ENCODE measurements at regions not wholly inside any gene's neighbourhood (a gene's known extent, or its start where the extent isn't known, plus 50 kb on each side); places are given as distances from the start of the nearest gene placed in this dataset.

DNA sequence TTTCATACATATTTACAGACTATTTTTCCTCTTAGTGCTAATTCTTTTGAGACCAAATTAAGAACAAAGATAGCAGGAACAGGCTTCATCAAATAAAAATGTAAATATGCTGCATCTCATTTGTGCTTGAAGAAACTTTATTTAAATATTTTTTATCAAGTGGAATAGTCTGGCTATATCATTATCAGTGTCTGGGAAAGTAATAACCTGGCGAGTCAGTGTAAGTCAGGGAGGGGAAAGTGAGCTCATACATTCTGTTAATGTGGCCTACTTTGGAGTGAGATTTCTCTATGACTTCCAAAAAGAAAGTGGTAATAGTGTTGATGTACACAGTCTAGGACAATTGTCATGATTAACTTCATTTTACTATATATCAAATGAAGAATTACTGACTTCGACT is 1045.1 kb downstream of the ADGRL2 start:
- FAIRE-seq = no peak
- DNase-seq (ENCODE audit: low spot score) = no peak

DNA sequence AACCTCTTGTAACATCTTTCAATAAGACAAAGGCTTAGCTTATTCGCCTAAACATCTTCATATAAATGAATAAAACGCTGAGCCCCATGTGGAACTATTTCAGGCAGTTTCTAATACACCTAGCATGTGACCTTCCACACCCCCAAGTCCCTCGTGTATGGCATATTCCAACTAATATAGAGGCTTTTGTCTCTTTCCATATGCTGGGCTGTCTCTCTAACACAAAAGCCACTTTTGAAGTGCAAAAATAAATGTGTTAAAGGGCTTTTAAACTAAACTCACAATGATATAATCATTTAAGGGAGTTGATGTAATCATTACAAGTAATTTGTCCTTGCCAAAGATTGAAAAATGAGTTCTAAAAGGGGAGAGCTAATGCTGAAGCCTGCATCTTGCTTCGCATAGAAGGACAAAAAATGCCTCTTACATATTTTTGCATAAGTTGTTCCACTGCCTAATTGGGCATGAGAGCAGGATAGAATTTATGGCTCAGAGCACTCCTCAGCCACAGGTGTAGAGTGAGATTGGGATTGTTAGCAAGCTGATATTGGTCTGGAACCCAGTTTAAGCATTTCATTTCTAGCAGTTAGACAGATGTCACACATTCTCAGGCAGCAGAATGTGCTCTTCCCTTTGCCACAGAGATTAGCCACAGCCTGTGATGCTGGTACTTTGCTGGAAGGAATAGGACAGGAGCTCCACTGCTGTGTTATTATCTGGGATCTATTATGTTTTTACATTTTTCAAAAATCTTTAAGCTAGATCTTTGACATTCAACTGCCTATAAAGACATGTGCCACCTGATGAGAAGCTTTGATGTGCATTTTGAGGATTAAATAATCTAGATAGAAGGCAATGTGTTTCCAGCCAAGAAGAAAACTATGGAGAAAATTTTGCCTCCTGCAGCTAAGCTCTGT is 1044.4 kb downstream of the ADGRL2 start:
- FAIRE-seq (no peak), DNase-seq (ENCODE audit: low spot score) (no peak)

DNA sequence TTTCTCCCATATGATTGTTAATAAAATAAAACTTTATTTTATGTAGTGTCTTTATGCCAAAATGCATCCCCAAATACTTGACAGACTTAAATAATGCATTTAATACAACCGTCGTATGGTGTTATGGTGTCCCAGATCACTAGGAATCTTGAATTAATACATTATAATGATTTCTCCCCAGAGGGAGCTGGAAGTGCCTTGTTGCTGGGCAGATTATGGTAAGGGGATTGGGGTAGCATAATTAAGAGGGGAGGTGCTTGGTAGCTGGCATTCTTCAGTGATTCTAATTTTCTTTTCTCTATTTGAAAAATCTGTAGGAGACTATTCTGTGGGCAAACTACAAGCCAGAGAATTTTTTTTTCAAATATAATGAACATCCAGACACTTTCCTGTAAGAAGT is 1043.7 kb downstream of the ADGRL2 start:
- no peak for DNase-seq (ENCODE audit: low spot score)
- no peak for FAIRE-seq

DNA sequence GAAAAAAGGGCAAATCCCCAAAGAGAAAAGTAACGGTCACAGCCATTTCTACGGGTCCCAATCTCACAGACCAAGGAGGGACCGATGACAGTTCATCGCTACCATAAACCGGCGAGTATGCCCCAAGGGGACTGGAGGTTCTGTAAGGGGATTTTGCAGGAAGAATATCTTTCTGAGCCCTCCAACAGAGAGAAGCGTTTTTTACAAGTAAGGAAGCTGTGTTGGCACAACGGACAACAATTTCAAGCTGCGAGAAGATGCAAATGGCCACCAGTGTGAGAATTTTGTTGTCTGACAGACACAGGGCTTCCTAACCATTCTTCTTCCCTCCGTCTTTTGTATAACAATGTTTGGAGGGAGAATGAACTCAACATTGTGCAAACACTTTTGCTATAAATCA is 1043.1 kb downstream of the ADGRL2 start:
- no peak for FAIRE-seq
- DNase-seq (ENCODE audit: low spot score) = no peak

DNA sequence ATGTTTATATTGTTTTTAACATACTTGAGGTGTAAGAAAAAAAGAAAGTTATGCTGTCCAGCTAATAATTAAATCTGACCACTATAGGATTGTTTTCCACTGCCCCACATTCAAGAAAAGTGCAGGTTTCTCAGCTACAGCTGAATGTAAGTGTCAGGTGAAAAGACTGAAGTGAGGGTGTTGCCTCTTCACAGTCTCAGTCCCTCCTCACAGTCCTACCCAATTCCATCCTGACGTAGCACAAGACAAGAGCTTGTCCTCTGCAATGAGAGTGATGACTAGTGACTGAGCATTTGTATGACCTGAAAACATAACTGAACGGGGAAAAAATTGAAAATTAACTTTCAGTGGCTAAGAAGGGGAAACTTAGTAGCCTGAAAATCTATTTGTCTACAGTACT is 1039.5 kb downstream of the ADGRL2 start:
- FAIRE-seq (no peak), DNase-seq (ENCODE audit: low spot score) (no peak)

DNA sequence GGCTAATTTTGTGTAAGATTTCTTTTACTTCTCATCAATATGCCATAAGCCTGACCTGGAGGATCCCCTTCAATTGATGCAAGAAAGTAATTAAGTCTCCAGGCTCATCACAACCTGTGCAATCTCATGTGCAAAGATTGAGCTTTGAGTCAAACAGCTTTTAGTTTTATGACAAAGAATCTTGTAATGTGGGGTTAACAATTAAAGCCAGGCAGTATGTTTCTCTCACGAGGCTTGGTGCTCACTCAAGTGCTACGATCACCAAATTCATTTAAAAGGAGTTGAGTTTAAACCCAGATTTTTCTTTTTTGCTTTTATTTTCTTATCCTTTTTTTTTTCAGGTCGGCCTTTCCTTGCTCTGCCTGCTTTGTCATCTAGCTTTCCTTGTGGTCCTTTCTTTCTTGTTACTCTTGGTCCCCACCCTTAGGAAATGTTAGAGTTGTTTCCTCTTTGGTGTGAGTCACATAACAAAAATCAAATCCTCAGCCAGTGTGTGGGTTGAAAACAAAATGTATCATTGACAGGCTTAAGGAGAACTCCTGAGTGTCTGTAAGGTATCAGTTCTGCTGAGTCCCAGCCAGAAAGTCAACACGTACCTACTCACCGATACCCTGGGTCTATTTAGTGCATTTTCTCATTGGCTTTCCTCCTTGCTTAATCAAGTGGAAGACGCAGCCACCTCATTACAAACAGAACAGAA is 1037.2 kb downstream of the ADGRL2 start:
- no peak for DNase-seq (ENCODE audit: low spot score)
- no peak for FAIRE-seq

DNA sequence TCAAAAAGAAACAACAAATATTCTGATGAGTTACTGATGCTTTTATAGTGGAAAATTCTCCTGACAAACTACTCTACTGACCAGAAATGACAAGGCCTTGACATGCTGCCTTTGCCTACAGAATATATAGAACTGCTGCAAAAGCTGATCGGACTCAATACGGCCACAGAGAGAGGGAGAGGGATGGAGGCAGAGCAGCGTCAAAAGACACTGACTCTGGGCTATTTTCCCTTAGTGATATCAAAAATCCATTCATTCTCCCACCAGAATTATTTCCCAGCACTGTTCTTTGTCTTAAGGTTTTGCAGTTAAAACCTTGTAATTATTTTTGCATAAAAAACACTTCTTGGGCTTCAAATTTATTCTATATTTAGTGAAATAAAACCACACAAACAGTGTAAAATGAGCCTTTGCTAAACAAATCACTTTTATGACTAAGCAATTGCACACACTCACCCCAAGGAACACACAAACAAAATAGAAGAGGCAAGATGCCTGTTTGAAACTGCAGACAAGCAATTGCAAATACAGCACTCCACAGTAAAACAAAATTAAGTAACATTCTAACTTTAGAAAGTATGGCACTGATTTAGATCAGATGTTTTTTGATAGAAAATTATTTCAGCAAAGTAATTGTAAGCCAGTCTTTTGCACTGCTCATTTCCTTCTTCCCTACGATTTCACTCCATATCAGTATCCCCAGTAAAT is 1036.4 kb downstream of the ADGRL2 start:
- DNase-seq (ENCODE audit: low spot score) (no peak), FAIRE-seq (no peak)

DNA sequence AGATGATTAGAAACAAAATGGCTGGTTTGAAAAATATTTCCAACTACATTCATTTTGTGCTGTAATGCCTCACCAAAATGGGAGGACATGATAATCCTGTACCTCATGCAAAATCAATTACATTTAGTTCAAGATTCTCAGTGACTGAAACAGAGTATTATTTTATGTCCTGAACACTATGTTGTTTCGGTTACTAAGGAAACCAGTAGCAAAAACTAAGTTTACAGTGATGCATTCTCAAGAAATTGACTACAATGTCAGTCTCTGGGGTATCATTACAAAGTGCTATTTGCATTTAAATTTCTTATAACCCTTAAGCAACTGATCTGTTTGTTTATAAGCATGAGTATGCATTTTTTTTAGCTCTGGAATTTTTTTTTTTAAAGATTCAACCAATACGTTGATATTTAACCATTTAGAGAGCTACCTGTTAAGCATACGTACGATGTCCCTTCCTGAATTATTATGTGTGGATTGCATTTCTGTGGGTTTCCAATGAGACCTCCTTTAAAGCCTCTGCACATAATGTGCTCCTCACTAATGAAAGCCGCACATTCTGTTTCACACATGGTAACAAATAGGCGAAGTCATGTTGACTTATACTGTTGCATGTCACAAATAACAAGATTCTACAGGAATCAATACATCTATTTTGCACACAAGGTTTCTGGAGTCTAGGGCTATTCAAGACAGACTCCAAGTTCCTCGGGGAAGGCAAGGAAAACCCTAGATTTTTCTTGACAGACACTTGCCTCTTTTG is 1035.7 kb downstream of the ADGRL2 start:
- no peak for DNase-seq (ENCODE audit: low spot score)
- FAIRE-seq = no peak

DNA sequence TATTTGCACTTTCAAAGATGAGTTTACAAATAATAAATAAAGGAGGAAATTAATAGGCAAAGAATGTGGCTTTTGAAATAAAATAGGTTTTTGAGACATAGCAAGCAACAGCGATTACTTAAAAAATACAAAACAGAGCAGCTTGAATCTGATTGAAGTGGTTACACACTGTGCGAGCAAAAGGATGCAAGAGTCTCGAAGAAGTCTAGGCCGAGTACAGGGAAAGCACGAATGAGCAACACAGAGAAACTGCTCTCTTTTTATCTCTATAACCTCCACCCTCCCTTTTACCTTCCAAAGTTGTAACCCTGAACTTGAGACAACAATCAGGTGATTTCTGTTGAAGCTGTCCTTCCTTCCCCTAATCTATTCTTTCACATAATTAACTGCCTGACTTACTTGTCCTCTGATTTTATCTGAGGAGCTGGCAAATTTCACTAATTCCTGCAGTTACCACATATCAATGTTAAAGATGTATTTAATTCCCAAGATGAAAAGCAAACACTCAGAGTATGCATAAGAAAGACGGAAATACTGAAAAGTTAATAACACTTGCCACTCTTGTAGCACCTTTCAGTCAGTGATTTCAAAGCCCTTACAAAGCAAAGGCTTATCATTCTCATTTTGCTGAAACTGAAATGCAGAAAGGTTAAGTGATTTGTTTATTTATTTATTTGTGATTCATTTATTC is 1030.1 kb downstream of the ADGRL2 start:
- DNase-seq (ENCODE audit: low spot score) (no peak), FAIRE-seq (no peak)

DNA sequence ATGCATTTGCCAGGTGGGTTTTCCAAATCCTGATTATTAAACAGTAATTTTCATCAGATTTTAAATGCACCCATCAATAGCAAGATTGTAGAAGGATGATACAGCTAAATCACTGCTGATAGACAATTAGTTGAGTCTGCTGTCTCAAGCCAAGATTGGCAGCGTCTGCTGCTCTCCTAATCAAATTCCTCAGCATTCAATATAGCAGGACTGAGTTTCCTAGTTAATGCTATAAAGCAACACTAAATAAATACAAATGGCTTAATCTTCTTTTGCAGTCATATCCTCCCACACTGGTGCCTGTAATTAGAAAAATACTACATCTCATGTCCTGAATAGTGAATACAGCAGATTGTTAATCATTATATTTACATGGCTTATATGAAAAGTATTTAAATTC is 1028.8 kb downstream of the ADGRL2 start:
- FAIRE-seq (no peak), DNase-seq (ENCODE audit: low spot score) (no peak)

DNA sequence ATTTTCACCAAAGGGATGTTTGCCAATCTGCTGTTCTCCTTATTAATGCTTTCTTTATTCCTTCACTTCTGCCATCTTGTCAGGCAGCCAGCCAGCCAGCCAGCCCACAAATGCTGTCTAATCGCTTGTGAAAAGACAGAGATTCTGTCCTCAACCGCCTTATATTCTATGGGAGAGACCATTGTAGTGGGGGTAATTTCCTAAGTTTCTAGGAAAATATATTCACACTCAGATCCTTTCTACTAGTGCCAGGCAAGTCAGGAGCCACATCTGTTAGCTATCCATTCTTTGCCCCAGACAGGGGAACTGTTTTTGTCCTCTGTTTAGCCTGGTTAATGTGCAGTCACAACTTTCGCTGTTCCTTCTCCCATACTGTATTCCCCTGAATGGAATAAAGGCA is 1023.1 kb downstream of the ADGRL2 start:
- DNase-seq (ENCODE audit: low spot score) (no peak), FAIRE-seq (no peak)

DNA sequence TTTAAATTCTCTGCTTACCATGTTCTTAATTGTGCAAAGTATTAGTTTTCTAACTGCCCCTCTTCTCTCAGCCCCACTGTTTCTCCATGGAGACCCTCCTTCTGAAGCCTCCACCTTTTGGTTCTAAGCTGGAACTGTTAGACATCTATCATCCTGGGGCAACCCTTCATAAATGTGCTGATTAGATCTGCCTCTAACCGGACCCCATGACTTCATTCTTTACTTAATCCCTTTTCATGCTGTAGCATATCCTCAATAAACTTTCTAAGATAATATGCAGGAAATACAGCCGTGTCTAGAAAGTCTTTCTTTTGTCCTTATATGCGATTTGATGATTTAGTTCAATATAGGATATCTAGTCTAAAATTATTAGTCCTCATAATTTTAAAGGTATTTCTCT is 1020.1 kb downstream of the ADGRL2 start:
- FAIRE-seq = no peak

DNA sequence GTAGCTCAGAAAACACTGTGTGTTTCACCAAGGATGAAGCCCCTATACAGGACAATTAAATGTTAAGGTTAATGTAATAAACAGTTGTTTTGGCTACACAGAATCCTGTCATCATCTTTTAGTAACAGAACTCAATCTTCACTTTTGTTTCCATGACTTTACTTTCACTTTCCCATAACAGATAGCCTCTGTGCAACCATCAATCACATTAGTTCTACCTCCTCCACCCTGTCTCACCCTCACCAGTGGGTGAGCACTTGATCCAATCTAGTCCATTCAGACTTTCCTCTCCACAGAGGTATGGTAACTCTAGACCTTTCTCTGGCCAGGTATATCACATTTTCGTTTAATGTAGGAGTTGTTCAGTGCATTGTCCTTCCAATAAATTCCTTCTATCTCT is 1018.5 kb downstream of the ADGRL2 start:
- DNase-seq (ENCODE audit: low spot score) (no peak), FAIRE-seq (no peak)

More for the DNA sequence above, 1020.1 kb downstream of the ADGRL2 start:
- DNase-seq (ENCODE audit: low spot score) = no peak

DNA sequence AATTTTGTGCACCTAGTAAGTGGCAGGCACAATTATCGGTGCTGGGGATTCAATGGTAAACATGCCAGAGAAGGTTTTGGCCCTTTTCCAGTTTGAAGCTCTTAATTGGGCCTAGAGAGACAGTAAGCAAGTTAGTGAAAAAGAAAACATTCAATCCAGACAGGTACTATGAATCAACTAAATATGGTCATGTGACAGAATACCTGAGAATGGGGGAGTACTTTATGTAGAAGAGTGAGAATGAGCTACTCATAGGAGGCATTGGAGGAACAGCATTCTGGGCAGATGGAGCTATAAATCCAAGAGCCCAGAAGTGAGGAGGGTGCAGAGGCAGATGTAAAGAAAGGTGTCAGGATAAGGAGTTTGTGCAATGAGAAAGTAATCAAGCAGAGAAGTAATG is 1017.9 kb downstream of the ADGRL2 start:
- FAIRE-seq (no peak), DNase-seq (ENCODE audit: low spot score) (no peak)

DNA sequence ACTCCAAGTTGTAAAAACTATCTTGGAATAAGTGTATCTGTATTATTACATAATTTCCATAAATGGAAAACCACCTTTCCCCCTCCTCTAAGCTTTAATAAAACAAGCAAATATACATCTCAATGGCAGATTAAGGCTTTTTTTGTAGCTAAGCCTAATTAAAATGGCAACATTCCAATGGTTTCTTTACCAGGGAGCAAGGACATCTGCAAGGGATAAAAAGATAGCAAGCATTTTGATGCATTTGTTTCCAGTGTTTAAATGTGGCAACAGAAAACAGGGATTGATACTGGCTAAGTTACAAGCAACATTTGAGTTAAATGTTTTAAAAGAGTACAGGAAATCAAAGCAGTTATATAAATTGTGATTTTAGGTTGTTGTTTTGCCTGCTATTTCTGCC is 1012.7 kb downstream of the ADGRL2 start:
- FAIRE-seq = no peak

DNA sequence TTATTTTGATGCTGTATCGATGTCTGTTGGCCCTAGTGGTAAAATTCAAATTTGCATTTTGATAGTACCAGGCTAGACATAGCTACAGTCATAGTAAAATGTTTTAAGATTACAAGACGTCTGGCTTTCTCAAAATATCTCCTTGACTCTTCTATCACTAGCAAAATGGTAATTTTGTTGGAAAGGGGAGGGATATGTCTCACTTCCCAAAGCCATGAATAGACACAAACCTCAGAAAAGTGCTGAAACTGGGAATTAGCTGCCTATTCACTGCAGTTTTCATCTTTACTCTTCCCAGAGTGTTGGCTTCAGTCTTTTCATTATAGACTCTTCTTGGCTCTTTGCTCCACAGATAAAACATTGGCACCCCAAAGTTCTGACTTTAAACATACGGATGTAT is 1009.9 kb downstream of the ADGRL2 start:
- no peak for FAIRE-seq
- DNase-seq (ENCODE audit: low spot score) = no peak

More for the DNA sequence above, 1012.7 kb downstream of the ADGRL2 start:
- DNase-seq (ENCODE audit: low spot score) = no peak

DNA sequence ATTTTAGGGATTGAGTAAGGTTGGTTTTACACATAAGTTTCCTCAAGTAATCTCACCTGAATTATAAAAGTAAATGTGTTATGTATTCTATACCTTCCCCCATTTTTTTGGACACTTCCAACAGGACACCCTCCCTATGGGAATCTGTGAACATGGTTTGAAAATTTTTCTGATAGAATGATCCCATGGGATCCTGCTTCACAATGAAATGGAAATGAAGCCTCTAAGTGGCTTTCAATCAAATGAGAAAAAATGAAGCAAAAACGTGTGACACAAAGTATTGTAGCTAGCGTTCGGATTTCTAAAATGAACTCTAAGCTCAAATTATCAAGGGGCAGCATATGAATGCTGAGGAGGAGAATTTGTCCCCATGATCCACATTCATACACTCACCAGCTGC is 1006.8 kb downstream of the ADGRL2 start:
- DNase-seq (ENCODE audit: low spot score) (no peak), FAIRE-seq (no peak)

DNA sequence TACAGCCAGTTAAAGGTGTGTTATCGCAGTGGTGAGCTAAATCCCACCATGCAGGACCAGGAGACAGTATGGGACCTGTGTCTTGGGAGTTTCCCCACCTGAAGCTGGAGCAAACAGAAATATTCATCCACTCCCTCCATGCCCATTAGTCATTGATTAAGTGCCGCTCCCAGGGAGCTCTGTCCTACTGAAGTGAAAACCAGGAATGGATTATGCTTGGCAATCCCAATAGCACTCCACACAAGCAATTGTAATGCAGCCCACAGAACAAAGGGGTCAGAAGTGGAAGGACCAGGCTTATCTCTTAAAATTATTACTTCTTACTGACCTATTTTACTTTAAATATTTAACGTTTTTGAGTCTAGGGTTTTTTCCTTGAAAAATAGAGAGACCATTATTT is 1005.4 kb downstream of the ADGRL2 start:
- FAIRE-seq (no peak), DNase-seq (ENCODE audit: low spot score) (no peak)

DNA sequence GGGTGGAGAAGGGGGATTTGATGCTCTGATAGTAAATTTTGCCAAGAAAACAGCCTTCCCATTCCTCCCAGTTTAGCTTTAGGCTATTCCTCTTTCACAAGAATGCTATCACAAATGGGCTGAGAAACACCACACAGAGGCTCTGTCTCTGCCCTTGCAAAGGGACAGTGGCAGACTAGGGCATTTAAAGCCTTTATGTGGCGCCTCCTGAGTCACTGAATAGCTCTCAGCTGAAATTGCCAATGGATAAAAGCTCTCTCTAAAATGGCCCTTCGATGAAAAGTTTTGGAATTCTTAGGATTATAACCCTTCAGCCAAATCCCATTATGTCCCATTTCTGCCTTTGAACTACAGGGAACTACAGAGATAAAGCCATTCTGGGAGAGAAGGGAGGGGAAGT is 1000.4 kb downstream of the ADGRL2 start:
- DNase-seq (ENCODE audit: low spot score) = no peak
- FAIRE-seq = no peak

DNA sequence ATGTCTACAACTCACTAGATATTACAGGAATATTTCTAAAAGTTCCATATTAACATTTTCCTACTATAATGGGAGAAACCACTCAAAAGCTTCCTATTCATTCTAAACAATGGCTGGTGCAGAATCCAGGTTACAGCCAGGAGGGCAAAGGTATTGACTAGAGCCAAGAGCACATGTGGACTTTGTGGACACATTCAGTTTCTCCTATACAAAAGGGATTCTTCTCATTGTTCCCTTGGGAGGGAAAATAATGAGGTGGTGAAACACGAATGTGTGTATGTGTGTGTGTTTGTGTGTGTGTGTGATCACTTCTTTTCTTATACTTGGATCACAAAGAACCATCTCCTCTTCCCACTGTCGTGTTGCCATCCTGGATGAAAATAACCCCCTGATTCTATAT is 1000.0 kb downstream of the ADGRL2 start:
- DNase-seq (ENCODE audit: low spot score) = no peak
- no peak for FAIRE-seq

DNA sequence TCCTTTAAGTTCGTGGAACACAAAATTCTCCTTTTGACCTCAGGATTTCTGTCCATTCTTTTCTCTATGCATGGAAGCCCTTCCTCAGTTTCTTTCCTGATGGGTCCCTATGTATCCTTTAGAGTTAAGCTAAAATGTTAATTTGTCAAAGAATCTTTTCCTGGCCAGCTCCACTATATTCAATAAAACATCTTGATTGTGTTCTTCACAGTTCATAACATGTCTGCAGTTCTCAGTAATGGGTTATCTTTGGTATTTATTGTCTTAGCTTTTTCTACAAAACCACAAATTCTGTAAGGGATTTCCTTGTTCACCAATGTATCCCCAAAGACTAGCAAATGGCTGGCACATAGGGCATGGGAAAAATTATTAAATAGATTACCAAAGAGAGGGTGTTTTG is 998.5 kb downstream of the ADGRL2 start:
- FAIRE-seq = no peak
- DNase-seq (ENCODE audit: low spot score) = no peak

All from RCC 7860 (cell line).